Caki2 (cell line): ENCODE measurements at regions not wholly inside any gene's neighbourhood (a gene's known extent, or its start where the extent isn't known, plus 50 kb on each side); places are given as distances from the start of the nearest gene placed in this dataset.
"Not testable (repeated sequence)": the region's sequence is repeated elsewhere in the genome, so short reads cannot be mapped to it uniquely, and the experiment has no call there.

Source experiments
- DNase-seq: peaks from one replicate; pipeline ENCODE4 v3.0.0-alpha.2; 2015; ENCODE audit warnings: low read depth
- in situ Hi-C: cut with HindIII; loops from 2 replicates; pipeline ENCODE4 v1.10.0; 2016; ENCODE audit warnings: low sequenced_read_pairs, low pct_unique_long_range_greater_than_20kb, mixed read lengths

DNA sequence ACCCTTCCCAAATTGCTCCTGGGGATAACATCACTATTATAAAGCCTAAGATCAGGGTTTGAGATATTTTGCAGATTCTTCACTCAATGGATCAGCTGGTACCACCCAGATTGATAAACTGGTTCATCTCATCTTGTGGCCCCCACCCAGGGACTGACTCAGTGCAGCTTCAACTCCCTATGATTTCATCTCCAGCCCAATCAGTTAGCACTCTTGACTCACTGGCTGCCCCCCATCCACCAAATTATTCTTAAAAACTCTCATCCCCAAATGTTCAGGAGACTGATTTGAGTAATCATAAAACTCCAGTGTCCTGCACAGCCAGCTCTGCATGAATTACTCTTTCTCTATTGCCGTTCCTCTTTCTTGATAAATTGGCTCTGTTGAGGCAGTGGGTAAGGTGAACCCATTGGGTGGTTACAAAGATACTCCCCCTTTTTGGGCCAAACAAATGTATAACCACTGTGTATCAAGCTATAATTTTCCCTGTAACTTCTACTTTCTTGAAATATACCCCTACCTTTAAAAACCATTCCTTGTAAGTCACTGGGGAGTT, 263.3 kb upstream of the IL12B start:
- in situ Hi-C loops = no loop called here
- no peak for DNase-seq

GRCh38 chr5:159595561-159595960, 265.3 kb upstream of the IL12B start:
- DNase-seq, in situ Hi-C loops: not testable (repeated sequence)

DNA sequence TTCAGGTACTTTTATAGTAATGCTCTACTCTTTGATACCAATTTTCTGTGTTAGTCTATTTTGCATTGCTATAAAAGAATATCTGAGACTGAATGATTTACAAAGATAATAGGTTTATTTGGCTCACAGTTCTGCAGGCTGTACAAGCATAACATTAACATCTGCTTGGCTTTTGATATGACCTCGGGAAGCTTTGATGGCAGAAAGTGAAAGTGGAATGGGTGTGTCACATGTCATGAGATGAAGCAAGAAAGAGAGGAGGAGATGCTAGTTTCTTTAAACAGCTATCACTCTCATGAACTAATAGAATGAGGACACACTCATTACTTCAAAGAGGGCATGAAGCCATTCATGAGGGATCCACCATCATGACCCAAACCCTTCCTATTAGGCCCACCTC, 270.9 kb upstream of the IL12B start:
- in situ Hi-C loops = no loop called here
- no peak for DNase-seq

GRCh38 chr5:159602434-159602833, 272.1 kb upstream of the IL12B start:
- in situ Hi-C loops = no loop called here
- DNase-seq = no peak

GRCh38 chr5:159605585-159605984, 275.3 kb upstream of the IL12B start:
- no peak for DNase-seq
- in situ Hi-C loops = no loop called here

DNA sequence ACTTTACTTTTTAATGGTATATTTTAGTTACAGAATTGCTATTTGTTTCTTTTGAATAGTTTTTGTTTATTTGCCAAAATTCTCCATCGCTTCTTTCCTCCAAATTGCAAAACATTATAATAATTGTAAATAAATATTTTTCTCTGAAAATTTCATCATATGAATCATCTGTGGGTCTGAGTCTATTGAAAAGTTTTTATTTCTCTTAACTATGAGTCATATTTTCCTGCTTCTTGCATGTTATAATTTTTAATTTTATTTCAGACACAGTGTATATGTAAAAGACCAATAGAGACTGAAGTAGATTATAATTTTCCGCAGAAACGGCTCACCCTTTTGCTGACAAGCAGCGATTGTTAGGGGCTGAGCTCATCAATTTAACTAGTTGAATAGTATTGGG, 279.1 kb upstream of the IL12B start:
- in situ Hi-C loops = no loop called here
- no peak for DNase-seq

GRCh38 chr5:159610966-159611579, 280.8 kb upstream of the IL12B start:
- in situ Hi-C loops = no loop called here
- no peak for DNase-seq

GRCh38 chr5:159616952-159617351, 286.7 kb upstream of the IL12B start:
- no peak for DNase-seq
- in situ Hi-C loops = no loop called here

DNA sequence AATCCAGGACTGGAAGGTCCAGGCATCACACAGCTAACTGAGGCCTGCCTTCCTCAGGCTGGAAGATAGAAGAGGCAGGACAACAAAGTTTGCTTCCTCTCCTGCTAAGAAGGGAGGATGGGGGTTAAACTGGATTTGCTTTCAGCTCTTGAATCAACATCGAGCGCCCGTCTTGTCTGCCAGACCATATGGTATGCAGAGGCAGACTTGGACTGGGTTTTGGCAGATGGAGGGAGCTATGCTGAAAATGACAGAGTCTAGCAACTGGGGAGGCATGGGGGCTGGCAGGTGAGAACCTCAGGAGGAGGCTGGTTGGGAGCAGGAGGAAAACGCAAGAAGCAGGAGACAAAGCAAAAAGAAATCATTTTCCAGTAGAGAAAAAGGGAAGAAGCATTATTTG, 289.5 kb upstream of the IL12B start:
- no peak for DNase-seq
- in situ Hi-C loops = no loop called here

DNA sequence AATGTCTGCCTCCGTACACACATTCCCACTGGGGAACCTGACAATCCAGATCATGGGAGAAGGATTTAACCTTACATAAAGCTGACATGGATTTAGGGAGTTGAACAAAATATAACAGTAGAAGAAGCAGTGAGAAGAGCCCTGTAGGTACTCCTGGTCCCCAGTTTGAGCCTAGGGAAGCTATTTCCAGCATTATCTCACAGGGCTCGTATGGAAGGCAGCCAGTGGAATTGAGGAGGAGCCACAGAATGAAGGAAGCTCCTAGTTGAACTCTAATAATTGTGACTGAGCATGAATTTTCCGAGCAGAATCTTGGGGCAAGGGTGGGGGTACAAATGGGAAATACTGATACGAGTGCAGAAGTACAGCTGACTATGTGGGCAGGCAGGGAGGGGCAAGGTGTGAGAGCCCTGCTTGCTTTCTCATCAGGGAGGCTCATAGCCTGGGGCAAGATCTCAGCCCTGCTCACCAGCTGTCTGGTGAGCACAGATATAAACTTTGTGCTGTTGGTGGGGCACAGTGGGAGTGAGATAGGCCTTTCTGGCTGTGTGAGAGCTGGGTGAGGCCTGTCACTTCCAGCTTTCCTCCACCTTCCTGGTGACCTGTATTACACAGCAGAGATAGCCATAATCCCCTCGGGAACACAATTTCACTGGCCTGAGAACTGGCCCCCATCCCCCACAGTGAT, 290.7 kb upstream of the IL12B start:
- in situ Hi-C loops = no loop called here
- no peak for DNase-seq

DNA sequence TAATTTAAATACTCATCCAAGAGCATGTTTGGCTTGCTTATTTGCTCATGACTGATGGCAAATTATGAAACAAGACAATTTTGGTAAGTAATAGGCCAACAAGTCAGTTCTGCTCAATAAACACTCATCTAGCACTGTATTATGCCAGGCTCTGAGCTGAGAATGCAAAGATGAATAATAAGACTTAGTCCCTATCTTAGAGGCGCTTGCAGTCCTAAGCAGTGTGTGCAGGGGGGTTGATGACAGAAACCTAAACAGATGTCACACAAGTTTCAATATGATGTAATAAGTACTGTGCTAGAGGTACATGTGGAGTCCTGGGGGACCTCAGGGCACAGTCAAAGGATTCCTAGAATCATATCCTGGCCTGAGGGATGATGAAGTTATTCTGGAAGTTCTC, 287.6 kb upstream of the ADRA1B start:
- DNase-seq = no peak
- in situ Hi-C loops = no loop called here

GRCh38 chr5:159629158-159629557, 287.1 kb upstream of the ADRA1B start:
- in situ Hi-C loops = no loop called here

GRCh38 chr5:159630545-159630944, 285.7 kb upstream of the ADRA1B start:
- in situ Hi-C loops = no loop called here

More at GRCh38 chr5:159629158-159629557, 287.1 kb upstream of the ADRA1B start:
- no peak for DNase-seq

GRCh38 chr5:159631001-159631400, 285.3 kb upstream of the ADRA1B start:
- in situ Hi-C loops = no loop called here
- no peak for DNase-seq

More at GRCh38 chr5:159630545-159630944, 285.7 kb upstream of the ADRA1B start:
- DNase-seq = no peak

DNA sequence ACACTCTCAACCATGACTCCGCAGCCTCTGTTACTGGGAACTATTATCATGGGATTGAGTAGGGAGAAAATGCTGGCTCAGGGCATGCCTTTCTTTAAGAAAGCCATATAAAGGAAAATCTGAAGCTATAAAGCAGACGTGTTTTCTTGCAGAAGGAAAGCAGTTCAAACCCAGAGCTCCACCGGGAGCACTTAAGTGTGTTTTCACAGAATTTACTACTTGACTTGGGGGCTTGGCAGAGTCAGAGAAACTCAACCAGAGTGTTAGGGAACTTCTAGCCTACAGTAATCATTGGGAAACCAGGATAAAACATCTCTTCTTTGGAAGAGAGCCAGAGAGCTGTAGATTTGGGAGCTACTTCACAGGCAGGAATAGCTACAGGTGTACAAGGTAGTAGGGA, 283.4 kb upstream of the ADRA1B start:
- in situ Hi-C loops = no loop called here

GRCh38 chr5:159638481-159638880, 277.8 kb upstream of the ADRA1B start:
- no peak for DNase-seq
- in situ Hi-C loops = no loop called here

More for the DNA sequence above, 283.4 kb upstream of the ADRA1B start:
- no peak for DNase-seq

DNA sequence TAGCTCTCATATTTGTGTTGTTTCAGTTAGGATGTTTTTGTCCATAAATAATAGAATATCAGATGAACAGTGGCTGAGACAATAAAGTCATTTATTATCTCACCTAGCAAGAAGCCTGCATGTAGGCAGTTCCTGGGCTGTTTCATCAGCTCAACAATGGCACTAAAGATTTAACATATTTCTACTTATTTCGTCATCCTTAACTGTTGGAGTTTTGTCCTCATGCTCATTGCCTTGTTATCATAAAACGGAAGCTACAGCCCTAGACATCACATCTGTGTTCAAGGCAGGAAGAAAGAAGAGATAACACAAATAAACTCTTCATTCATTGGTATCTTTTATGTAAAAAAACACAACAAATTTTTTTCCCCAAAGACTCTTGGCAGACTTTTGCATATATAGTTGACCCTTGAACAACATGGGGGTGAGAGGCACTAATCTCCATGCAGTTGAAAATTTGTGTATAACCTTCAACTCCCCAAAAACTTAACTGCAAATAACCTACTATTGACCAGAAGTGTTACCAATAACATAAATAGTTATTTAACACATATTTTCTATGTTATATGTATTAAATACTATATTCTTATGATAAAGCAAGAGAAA, 277.2 kb upstream of the ADRA1B start:
- in situ Hi-C loops = no loop called here

GRCh38 chr5:159639590-159639989, 276.7 kb upstream of the ADRA1B start:
- in situ Hi-C loops = no loop called here
- no peak for DNase-seq

More for the DNA sequence above, 277.2 kb upstream of the ADRA1B start:
- no peak for DNase-seq

DNA sequence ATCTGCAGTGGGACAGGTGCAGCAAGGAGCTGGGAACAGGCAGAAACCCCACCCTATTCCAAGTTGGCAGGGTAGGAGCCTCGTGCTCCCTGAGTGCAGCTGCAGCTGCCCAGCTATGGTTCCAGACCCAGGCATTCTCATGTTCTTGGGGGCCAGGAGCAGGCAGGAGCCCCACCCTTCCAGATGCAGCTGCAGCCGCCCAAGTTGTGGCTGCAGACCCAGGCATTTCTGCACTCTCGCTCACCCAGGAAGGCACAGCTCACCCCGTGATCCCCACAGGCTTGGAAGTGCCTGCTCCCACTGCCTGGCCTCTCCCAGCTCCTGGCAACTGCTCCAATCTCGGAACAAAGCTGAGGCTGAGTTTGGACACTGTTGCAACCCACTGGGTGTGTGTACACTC, 275.8 kb upstream of the ADRA1B start:
- DNase-seq = no peak
- in situ Hi-C loops = no loop called here
